ENCODE measurements at regions not wholly inside any gene's neighbourhood (a gene's known extent, or its start where the extent isn't known, plus 50 kb on each side); places are given as distances from the start of the nearest gene placed in this dataset.
"Not testable (repeated sequence)": the region's sequence is repeated elsewhere in the genome, so short reads cannot be mapped to it uniquely, and the experiment has no call there.

DNA sequence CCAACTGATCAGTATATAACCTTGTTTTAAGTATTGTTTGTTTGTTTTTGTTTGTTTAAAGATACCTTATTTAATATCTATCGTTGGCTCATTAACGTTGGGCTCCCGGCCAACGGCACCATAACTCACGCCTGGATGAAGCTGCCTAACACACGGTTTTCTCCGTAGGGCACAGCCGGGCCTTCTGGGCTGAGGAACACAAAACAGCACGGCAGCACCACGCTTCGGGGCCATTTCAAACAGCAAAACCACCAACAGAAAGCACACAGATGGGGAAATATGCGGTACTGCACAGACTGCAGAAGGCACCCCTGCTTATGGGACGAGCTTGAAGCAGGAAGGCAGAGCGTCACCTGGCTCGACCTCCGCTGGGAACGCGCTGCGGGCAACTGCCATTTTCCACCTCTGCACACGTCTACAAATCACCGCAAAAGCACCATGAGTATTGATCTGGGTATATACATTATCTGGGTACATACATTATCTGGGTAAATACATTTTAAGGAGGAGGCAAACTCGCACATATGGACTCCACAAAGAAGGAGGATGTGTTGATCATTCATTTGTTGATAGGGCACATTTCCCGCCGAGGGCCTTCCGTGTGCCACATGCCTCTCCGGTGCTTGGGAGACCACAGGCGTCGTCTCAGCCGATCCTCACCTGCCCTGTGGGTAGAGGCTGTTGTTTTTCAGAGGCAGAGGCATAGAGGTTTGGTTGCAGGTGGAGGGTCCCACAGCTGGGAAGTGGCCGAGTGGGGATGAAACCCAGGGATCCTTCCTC is 123.7 kb upstream of the ATP2B2 start:
- no peak for DNase-seq

GRCh38 chr3:10629671-10630040 is 124.3 kb upstream of the ATP2B2 start:
- DNase-seq, result no peak

DNA sequence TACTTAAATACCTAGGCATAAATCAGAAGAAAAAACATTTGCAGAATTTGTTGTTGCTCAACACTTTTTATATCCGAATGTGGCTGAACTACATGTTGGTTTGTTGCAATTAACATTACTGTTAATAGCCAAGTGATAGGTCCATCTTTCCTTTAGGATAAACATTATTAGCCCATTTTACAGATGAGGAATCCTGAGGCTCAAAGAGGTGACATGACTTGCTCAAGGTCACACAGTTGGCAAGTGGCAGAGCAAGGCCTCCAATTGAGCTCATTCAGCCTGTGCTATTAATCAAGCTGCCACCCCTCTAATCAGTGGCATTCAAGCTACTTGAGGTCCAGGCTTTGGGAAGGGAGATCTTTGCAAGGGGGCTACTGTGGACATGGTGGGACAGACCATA is 125.8 kb upstream of the ATP2B2 start:
- DNase-seq, result no peak

GRCh38 chr3:10632125-10632524 is 126.7 kb upstream of the ATP2B2 start:
- DNase-seq, result no peak

- no peak for DNase-seq
Measured at GRCh38 chr3:10632741-10633140, 127.4 kb upstream of the ATP2B2 start.

DNA sequence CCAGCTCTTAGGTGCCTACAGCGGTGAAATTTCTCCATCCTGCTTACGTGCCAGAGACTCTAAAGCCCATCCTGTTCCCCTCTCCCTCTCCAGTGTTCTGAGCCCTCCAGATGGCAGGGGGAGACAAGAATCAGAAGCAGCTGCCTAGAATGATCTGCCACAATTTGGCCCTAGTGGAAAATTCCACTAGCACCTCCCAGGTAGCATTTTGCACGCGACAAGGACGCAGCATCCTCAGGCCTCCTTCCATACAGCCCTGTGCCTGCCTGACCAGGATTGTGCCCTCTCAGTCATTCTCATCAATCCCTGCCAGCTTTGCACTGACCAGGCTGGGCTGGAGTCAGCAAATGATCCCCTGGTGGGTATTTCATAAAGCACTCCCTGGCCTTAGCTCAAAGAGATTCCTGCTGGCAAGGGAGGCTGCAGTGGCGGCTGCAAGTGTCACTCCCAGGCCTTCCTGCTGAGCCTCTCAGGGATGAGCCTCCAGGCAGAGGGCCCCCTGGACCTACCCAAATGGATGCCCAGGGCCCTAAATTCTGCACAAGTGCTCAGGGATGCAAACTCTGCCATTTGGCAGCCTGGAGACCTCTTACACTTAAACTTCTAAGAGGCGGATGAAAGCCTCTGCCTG is 130.2 kb upstream of the ATP2B2 start:
- no peak for DNase-seq

GRCh38 chr3:10637342-10637741 is 132.0 kb upstream of the ATP2B2 start:
- no peak for DNase-seq

- no peak for DNase-seq
Measured at GRCh38 chr3:10638466-10638865, 133.1 kb upstream of the ATP2B2 start.

DNA sequence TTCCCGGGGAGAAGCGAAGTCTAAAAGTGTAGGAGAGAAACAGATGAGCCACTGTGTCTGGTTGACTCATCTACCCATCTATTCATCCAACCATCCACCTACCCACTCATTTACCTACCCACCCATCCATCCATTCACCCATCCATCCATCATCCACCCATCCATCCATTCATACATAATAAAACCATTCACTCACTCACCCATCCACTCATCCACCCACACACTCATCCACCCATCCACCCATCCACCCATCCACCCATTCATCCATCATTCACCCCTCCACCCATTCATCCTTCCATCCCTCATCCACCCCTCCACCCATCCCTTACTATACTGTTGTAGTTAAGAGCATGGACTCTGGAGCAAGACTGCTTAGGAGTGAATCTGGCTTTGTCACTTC is 136.4 kb upstream of the ATP2B2 start:
- DNase-seq, result no peak

GRCh38 chr3:10644189-10644588 is 138.8 kb upstream of the ATP2B2 start:
- no peak for DNase-seq

DNA sequence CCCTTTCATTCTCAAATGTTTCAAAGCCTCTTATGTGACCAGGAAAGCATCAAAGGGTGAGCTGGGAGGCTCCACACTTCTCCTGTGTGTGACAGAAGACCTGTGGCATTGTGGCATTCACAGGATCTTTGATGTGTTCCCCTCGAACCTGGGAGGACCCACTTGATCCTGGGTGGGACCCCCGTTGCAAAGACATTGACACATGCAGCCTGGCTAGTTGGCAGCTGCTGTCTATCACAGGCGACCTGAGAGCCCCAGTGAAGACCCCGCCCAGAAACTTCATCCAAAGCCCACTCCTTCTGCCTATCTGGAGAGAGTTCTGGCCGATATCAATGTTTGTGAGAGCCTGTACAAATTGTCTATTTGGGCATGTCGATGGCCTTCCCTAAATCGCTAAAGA is 140.4 kb upstream of the ATP2B2 start:
- DNase-seq, result no peak

GRCh38 chr3:10646531-10647335 is 141.3 kb upstream of the ATP2B2 start:
- no peak for DNase-seq

DNA sequence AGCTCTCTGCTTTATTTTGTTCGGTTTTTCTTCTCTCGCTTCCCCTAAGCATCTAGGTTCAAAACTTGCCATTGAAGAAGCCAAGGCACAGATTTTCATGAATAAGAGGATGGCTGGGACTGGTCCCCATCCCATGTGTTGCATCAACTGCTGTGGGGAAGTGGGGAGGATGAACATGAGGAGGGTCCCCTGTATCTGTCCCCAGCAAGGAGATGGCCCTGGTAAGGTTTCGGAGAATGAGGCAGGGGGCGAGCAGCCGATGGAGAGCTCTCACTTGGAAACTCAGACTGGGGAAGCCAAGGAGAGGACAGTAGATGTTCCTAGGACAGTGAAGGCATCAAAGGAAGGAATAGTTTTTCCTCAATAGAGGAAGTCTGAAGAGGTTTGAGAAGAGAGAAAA is 142.0 kb upstream of the ATP2B2 start:
- DNase-seq, result no peak

DNA sequence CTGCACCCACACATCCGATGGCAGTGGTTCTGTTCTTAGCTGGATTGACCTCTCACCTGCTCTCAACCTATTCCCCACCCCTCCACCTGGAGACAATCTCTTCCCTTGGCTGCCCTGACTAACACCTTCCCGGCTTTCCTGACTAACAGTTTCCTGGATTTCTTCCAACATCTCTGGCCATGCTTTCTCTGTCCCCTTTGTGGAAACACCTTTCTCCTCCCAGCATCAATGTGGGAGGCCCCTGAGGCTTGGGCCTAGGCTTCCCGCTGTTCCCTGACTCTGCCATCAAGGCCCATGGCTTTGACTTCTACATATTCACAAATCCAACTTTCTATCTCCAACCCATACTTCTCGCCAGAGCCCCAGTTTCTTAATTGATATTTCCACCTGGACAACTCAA is 142.8 kb upstream of the ATP2B2 start:
- DNase-seq, result no peak

GRCh38 chr3:10649463-10649862 is 144.1 kb upstream of the ATP2B2 start:
- not testable (repeated sequence) for DNase-seq

GRCh38 chr3:10651506-10651905 is 146.1 kb upstream of the ATP2B2 start:
- no peak for DNase-seq

GRCh38 chr3:10653241-10653640 is 147.9 kb upstream of the ATP2B2 start:
- DNase-seq, result no peak

GRCh38 chr3:10653866-10654611 is 148.7 kb upstream of the ATP2B2 start:
- no peak for DNase-seq

GRCh38 chr3:10655105-10655504 is 149.7 kb upstream of the ATP2B2 start:
- no peak for DNase-seq

DNA sequence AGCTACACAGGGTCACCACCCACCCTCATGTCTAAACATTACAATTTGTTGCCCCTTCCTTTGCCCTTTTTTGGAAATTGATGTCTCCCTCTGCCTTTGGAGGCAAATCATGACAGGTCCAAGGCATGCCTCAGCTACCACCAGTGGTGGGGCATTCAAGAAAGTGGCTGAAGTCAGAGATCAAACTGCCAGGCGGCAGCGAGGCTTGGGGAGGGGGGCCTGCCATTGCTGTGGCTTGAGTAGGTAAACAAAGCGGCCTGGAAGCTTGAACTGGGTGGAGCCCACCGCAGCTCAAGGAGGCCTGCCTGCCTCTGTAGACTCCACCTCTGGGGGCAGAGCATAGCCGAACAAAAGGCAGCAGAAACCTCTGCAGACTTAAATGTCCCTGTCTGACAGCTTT is 152.0 kb upstream of the ATP2B2 start:
- not testable (repeated sequence) for DNase-seq

DNA sequence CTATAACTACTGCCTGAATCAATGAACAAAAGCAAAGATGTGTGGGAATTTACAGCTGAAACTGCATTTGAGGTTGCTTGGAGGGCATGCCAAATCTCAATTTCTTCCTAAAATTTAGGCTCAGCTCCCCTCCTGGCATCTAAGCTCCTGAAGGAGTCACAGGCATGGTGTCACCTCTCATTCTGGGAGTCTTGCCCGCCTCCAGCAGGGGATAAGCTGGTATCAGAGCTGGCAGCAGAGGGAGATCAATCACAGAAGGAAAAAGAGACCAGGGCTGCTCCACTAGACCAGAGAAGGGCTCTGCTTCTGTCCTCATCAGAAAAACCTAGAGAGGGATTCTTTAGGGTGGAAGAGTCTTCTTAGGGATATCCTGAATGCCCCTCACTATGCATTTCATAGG is 150.4 kb upstream of the SLC6A11 start:
- DNase-seq, result no peak

DNA sequence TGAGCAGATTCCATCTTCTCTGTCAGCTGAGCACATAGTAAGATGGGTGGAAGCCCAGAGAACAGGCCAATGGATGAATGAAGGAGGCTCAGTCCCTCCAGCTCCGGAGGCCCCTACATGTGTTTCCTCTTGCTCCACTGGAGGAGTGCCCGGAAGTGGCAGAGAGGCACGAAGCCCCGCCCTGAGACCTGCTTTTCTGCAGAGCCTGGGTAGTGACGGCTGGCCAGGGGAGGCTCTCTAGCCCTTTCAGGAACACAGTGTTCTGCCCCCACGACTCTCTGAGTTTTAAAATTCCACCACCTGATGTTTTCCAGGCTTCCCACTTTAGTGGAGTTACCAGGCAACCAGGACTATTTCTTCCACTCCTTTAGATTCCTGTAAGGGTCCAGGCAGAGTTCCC is 149.4 kb upstream of the SLC6A11 start:
- no peak for DNase-seq

GRCh38 chr3:10667269-10667668 is 148.8 kb upstream of the SLC6A11 start:
- no peak for DNase-seq

Data from DMS 273 treated with DMSO at 0.1 percent for 48 hours (cell line).